Aorta (tissue), 5 donors: ENCODE measurements at regions not wholly inside any gene's neighbourhood (a gene's known extent, or its start where the extent isn't known, plus 50 kb on each side); places are given as distances from the start of the nearest gene placed in this dataset.

ENCODE experiments used
- ATAC-seq: fragments of 200-7000 bp; cut with Tn5 transposase; one replicate; pipeline ENCODE4 v1.9.1; 2022; ENCODE audit warnings: moderate library complexity; ENCODE audit not compliant: low FRiP score
- DNase-seq, 2 donors: peaks; one replicate each; pipeline ENCODE4 v3.0.0-alpha.2; 2020
- H3K27ac ChIP-seq, 2 donors: one replicate each; pipeline ENCODE4 v1.5.1; 2013; ENCODE audit warnings: low read length in 2 of 2, mild to moderate bottlenecking in 2 of 2, moderate library complexity in 2 of 2, control low read depth in 1 of 2, inconsistent platforms in 1 of 2, low read depth in 1 of 2
- H3K27me3 ChIP-seq, 2 donors: one replicate each; pipeline ENCODE4 v1.6.1; 2013; ENCODE audit warnings: control low read depth in 1 of 2, low read length in 1 of 2, mild to moderate bottlenecking in 1 of 2, moderate library complexity in 1 of 2; ENCODE audit not compliant: insufficient read depth in 2 of 2, control insufficient read depth in 1 of 2
- H3K36me3 ChIP-seq, 2 donors: one replicate each; pipeline ENCODE4 v1.6.1; 2013; ENCODE audit warnings: control low read depth in 1 of 2, low read length in 1 of 2, mild to moderate bottlenecking in 1 of 2; ENCODE audit not compliant: insufficient read depth in 2 of 2, control insufficient read depth in 1 of 2
- H3K4me1 ChIP-seq, 2 donors: one replicate each; pipeline ENCODE4 v1.6.1; 2013; ENCODE audit warnings: low read length in 2 of 2, control low read depth in 1 of 2, mild to moderate bottlenecking in 1 of 2, moderate library complexity in 1 of 2; ENCODE audit not compliant: insufficient read depth in 2 of 2, control insufficient read depth in 1 of 2
- H3K4me3 ChIP-seq, 2 donors: one replicate each; pipeline ENCODE4 v1.5.1; 2013; ENCODE audit warnings: low read length in 2 of 2, control low read depth in 1 of 2, mild to moderate bottlenecking in 1 of 2
- H3K9me3 ChIP-seq: one replicate; pipeline ENCODE4 v1.6.1; 2013; ENCODE audit warnings: mild to moderate bottlenecking, low read length; ENCODE audit not compliant: control insufficient read depth
- WGBS, 2 donors: extraction: QIAGEN DNeasy Blood & Tissue Kit; methylation state at CpG; one replicate each; pipeline ENCODE4 v1.1.7; 2013; 5-methylcytosine and 5-hydroxymethylcytosine counted together
- intact Hi-C, 2 donors: fragments of 100-400 bp; cut with DNase I; formaldehyde crosslinking; loops; one replicate each; pipeline versions ENCODE4 v1.14.2 to v1.15.0; 2022
- donor health status: healthy with polysubstance abuse.
- donor health status: Bipolar disorder and iron deficiency.
- donor health status: DM: no; HTN: no; CAD: no.
- donor health status: DM: no; HTN: no; CAD: no.
- donor health status: DM: yes; HTN: yes; CAD: no.

DNA sequence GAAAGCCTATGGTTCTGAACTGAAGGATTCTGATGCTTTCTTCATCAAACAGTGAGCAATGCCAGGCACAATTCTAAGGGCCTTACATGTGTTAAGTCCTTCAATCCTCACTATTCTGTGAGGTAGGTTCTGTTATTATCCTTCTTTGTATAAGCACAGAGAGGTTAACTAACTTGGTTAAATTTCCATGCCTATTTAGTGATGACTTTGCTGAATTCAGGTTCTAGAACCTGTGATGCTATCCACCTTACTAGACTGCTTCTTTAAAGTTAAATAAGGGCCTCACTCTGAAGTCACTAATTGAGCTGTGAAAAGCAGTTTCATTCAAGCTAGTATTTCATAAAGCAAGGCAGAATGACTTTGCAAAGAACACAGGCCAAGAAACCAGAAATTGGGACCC is 138.9 kb upstream of the PARP11 start:
- ATAC-seq, result no peak
- H3K27me3 ChIP-seq, result no peaks in the 10 kb centered on the region
- H3K4me1 ChIP-seq, result no peaks in the 10 kb centered on the region
- no peak overlapping the region for H3K27ac ChIP-seq
- H3K4me3 ChIP-seq, result no peak overlapping the region
- no peaks in the 10 kb centered on the region for H3K9me3 ChIP-seq
- no peaks in the 10 kb centered on the region for H3K36me3 ChIP-seq
- DNase-seq, result no peak
- intact Hi-C loops, result no loop called here

DNA sequence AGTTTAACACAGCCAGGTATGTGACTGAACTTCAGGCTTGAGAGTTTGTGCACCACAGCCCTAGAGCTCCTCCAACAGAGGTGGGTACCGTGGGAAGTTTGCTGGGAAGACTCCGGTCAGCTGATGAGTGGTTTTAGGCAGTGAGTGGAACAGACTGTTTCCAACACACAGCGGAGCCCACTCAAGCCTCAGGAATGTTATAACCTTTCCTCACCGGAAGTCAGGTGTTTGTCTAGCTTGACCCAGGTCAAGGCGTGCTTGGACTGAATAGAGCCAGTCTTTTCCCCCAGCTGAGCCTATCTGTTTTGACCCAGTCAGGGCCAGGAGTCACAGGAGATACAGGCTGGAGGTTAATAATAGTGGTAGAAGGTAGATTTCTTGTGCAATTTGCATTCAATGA is 138.4 kb upstream of the PARP11 start:
- Histone ChIP-seq H3K36me3 (no peaks in the 10 kb centered on the region), H3K4me1 (no peaks in the 10 kb centered on the region), H3K4me3 (no peak overlapping the region), H3K27ac (no peak overlapping the region), H3K9me3 (no peaks in the 10 kb centered on the region), H3K27me3 (no peaks in the 10 kb centered on the region)
- no peak for DNase-seq
- intact Hi-C loops, result no loop called here
- no peak for ATAC-seq
- 85% methylated on average over 5 of the region's 5 CpGs for WGBS, 2 donors

DNA sequence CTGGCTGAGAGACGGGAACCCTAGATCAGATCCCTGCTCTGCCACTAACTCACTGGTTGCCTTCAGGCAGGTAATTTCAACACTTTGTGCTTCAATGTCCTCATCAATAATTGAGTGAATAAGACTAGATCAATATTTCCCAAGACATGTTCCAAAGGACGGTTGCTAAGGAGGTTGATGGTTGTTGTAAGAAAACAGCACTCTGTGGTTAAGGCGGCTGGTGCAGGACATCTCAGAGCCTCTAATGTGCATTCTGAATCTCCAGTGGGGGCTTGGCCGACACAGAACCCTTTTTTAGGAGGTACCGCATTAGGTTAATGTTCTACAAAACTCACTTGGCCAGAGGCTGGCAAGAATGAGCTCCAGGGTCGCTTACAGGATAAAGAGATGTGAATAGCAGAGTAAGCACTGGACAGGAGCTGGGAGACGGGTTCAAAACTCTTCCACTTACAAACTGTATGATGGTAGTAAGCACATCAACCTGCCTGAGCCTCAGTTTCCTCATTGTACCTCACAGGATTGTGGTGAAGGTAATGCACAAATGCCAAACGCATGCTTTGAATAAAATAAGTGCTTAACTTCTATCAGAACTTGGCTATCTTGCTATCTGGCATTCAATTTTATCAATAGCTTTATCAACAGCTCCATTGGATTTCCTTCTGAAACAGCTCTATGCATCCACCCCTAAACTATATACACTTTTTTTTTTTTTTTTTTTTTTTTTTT is 136.9 kb upstream of the PARP11 start:
- WGBS, 2 donors, result 90 to 93% methylated on average over 8 of the region's 8 CpGs
- no peaks in the 10 kb centered on the region for H3K4me1 ChIP-seq
- intact Hi-C loops, result no loop called here
- no peak for DNase-seq
- H3K36me3 ChIP-seq, result no peaks in the 10 kb centered on the region
- H3K9me3 ChIP-seq, result no peaks in the 10 kb centered on the region
- no peak for ATAC-seq
- no peaks in the 10 kb centered on the region for H3K27me3 ChIP-seq
- no peak overlapping the region for H3K27ac ChIP-seq
- H3K4me3 ChIP-seq, result no peak overlapping the region

DNA sequence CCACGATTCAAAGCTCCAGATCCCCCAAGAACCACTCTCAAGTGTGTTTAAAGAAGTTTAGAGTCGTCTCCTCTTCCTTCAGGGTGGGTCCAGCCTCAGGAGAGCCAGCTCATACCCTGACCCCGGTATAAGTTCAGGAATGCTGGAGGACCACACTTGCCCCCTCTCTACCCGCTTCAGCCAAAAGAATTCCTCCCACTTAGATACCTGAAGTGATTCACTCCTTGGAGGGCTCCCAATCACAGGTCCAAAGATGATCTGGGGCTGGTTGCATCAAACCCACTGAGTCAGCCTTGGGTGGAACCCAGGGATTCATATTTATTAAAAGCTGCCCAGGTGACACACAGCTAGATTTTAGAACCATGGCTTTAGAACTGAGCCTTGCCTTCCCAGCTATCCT is 133.5 kb upstream of the PARP11 start:
- 88 to 93% methylated on average over 4 of the region's 4 CpGs for WGBS, 2 donors
- intact Hi-C loops, result no loop called here
- no peaks in the 10 kb centered on the region for H3K9me3 ChIP-seq
- DNase-seq, result no peak
- no peak overlapping the region for H3K27ac ChIP-seq
- no peaks in the 10 kb centered on the region for H3K36me3 ChIP-seq
- H3K27me3 ChIP-seq, result no peaks in the 10 kb centered on the region
- no peaks in the 10 kb centered on the region for H3K4me1 ChIP-seq
- H3K4me3 ChIP-seq, result no peak overlapping the region
- ATAC-seq, result no peak

DNA sequence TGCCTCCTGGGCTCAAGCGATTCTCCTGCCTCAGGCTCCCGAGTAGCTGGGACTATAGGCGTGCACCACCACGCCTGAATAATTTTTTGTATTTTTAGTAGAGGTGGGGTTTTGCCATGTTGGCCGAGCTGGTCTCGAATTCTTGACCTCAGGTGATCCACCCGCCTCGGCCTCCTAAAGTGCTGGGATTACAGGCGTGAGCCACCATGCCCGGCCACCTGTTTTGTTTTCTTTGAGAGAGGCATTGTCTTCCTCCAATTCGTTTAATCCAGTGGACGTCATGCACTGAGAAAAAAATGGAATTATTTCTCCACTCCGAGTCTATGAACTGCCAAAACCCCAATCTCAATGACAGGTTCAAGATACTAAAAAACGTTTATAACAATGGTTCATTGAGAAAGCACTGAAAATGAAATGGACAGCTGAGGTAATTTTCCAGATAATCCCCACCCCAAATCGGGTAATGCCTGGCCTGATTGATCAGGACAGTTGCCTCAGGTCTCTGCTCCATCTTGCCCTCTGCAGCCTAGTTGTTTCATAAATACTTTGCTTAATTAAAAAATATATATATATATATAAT is 132.7 kb upstream of the PARP11 start:
- peaks cover 1% of the 10 kb centered on the region for H3K9me3 ChIP-seq
- DNase-seq (no peak), ATAC-seq (no peak)
- H3K4me1 ChIP-seq, result no peaks in the 10 kb centered on the region
- intact Hi-C loops, result no loop called here
- no peak overlapping the region for H3K27ac ChIP-seq
- no peaks in the 10 kb centered on the region for H3K27me3 ChIP-seq
- WGBS, 2 donors, result 91 to 93% methylated on average over 15 of the region's 15 CpGs
- H3K36me3 ChIP-seq, result no peaks in the 10 kb centered on the region
- H3K4me3 ChIP-seq, result no peak overlapping the region

DNA sequence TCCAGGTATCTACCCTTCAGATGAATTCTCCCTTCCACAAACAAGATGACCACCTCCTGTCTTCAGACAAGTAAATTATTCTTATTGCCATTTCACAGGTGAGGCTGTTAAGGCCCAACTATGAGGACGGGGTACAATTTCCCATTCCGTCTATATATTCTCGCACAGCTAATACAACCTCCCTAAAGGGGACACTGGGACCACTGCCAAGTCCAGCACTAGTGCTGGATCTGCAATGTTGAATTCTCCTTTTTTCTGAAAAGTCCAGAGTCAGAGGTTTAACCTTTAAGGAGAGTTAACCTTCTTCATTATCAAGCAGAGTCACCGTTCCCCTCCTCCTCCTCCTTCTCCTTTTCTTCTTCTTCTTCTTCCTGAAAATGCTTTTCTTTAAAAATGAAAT is 130.4 kb upstream of the PARP11 start:
- DNase-seq (no peak), ATAC-seq (no peak)
- H3K36me3 ChIP-seq, result no peaks in the 10 kb centered on the region
- 93% methylated on average over 4 of the region's 4 CpGs for WGBS, 2 donors
- no peak overlapping the region for H3K27ac ChIP-seq
- H3K9me3 ChIP-seq, result peaks cover 1% of the 10 kb centered on the region
- H3K4me3 ChIP-seq, result no peak overlapping the region
- intact Hi-C loops, result no loop called here
- no peaks in the 10 kb centered on the region for H3K4me1 ChIP-seq
- no peaks in the 10 kb centered on the region for H3K27me3 ChIP-seq

DNA sequence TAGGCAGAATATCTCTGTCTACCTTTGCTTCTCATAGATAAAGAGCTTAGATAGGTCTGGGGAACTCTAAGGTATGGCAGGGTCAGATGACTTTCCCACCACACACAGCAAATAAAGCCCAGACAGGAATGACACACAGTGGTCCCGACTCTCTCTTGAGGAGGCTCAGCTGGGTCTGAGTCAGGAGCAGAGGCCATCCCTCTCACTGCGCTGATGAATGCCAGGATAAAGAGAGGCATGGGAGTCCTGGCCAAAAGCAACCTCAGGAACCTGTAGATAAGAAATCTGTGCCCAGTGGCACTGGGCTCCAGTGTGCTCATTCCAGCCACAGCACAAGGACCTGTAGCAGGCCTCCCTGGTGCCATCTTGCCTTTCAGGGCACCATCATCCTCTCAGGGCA is 129.4 kb upstream of the PARP11 start:
- ATAC-seq (no peak), DNase-seq (no peak)
- intact Hi-C loops, result no loop called here
- Histone ChIP-seq H3K27ac (no peak overlapping the region), H3K27me3 (no peaks in the 10 kb centered on the region), H3K4me3 (no peak overlapping the region), H3K4me1 (no peaks in the 10 kb centered on the region), H3K9me3 (peaks cover 1% of the 10 kb centered on the region), H3K36me3 (no peaks in the 10 kb centered on the region)
- 40 to 47% methylated on average over 2 of the region's 2 CpGs for WGBS, 2 donors

DNA sequence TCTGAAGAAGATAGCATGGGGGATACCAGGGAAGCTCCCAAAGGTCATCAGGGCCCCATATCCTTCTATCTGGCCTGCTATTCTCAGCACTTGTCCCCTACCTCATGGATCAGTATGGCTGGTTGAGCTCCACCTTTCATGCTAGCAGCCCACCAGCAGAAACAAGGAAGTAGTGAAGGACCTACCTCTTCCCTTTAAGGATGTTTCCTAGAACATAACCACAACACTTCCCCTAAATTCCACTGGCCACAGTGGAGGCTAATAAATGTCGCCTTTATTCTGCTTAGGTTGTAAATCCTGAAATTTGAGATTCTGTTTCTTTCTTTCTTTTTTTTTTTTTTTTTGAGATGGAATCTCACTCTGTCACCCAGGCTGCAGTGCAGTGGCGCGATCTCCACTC is 128.6 kb upstream of the PARP11 start:
- intact Hi-C loops, result no loop called here
- H3K27me3 ChIP-seq, result no peaks in the 10 kb centered on the region
- WGBS, 2 donors, result 94 to 97% methylated on average over 3 of the region's 3 CpGs
- no peak overlapping the region for H3K27ac ChIP-seq
- DNase-seq, result no peak
- no peak overlapping the region for H3K4me3 ChIP-seq
- no peaks in the 10 kb centered on the region for H3K36me3 ChIP-seq
- peaks cover 1% of the 10 kb centered on the region for H3K9me3 ChIP-seq
- H3K4me1 ChIP-seq, result no peaks in the 10 kb centered on the region
- no peak for ATAC-seq

DNA sequence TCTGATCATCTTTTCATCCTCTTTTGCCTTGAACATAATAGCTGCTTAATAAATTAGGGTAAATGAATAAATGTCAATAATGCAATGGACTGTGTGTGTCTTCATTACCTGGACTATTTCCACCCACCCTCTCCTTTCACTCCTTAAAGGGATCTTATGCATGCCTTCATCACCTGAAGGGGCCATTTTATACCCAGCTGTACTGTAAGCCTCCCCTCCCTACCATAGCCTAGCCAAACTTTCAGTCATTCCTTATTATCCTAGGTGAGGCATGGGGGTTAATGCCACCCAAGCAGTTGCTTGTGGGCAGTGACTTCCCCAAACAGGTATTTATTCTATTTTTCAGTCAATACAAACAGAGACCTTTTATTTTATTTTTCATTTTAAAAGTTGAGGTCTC is 127.8 kb upstream of the PARP11 start:
- H3K4me3 ChIP-seq, result no peak overlapping the region
- intact Hi-C loops, result no loop called here
- no peak overlapping the region for H3K27ac ChIP-seq
- peaks cover 1% of the 10 kb centered on the region for H3K9me3 ChIP-seq
- no peaks in the 10 kb centered on the region for H3K27me3 ChIP-seq
- DNase-seq (no peak), ATAC-seq (no peak)
- no peaks in the 10 kb centered on the region for H3K4me1 ChIP-seq
- no peaks in the 10 kb centered on the region for H3K36me3 ChIP-seq
